Adipocyte (in vitro differentiated cells): ENCODE measurements at regions not wholly inside any gene's neighbourhood (a gene's known extent, or its start where the extent isn't known, plus 50 kb on each side); places are given as distances from the start of the nearest gene placed in this dataset.
"Not testable (repeated sequence)": the region's sequence is repeated elsewhere in the genome, so short reads cannot be mapped to it uniquely, and the experiment has no call there.

ENCODE experiments used
- DNase-seq: peaks from one replicate; pipeline ENCODE4 v3.0.0-alpha.2; 2015; ENCODE audit warnings: low read depth
- H3K27me3 ChIP-seq: replicated peaks from 2 replicates; pipeline ENCODE4 v1.7.0; 2013; ENCODE audit warnings: mild to moderate bottlenecking, low read length, moderate library complexity; ENCODE audit not compliant: control insufficient read depth, insufficient read depth
- H3K36me3 ChIP-seq: 2 replicates; pipeline ENCODE4 v1.7.0; 2013; ENCODE audit warnings: low read length, mild to moderate bottlenecking, moderate library complexity; ENCODE audit not compliant: control insufficient read depth, insufficient read depth, severe bottlenecking
- H3K4me1 ChIP-seq: 2 replicates; pipeline ENCODE4 v1.7.0; 2013; ENCODE audit warnings: mild to moderate bottlenecking, low read length, moderate library complexity; ENCODE audit not compliant: control insufficient read depth, insufficient read depth
- H3K4me3 ChIP-seq: 2 replicates; pipeline ENCODE4 v1.7.0; 2013; ENCODE audit warnings: mild to moderate bottlenecking, low read length, moderate library complexity
- H3K9ac ChIP-seq: 2 replicates; pipeline ENCODE4 v1.7.0; 2013; ENCODE audit warnings: mild to moderate bottlenecking, low read length, moderate library complexity
- H3K9me3 ChIP-seq: 2 replicates; pipeline ENCODE4 v1.7.0; 2013; ENCODE audit warnings: mild to moderate bottlenecking, low read length, moderate library complexity; ENCODE audit not compliant: control insufficient read depth

DNA sequence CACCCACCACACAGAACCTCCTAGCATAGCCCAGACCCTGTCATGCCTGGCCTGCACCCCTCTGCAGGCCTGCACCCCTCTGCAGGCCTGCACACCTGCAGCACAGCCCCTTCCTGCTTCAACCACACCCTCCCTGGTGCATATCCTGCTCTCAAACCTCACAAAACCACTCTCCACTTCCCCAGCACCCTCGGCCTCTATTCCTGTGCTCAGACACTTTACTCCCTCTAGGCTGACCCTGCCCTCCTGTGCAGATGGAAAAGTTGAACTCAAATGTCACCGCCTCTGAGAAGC, 292.0 kb downstream of the GOLGA6L6 start:
- H3K27me3 ChIP-seq, H3K4me3 ChIP-seq, H3K9ac ChIP-seq, H3K36me3 ChIP-seq, H3K4me1 ChIP-seq, DNase-seq, H3K9me3 ChIP-seq: not testable (repeated sequence)

DNA sequence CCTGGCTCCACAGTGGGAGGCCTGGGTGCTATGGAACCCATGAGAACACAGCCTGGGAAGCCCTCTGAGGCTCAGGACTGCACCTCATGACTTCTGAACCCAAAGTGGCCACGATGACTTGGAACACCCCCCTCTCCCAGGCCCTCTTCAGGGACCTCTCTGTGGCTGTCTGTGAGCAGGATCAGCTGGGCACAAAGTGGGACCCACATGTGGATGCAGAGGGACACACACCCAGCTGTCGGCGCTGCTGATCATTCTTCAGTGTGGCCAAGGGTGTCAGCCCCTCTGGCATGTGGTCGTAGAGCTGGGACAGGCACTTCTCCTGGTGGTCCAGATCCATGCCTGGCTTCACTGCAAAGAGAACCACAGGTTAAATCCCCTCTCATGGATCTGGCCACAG, 293.2 kb downstream of the GOLGA6L6 start:
- H3K4me1 ChIP-seq, H3K27me3 ChIP-seq, H3K9ac ChIP-seq, H3K4me3 ChIP-seq, DNase-seq, H3K9me3 ChIP-seq, H3K36me3 ChIP-seq: not testable (repeated sequence)

DNA sequence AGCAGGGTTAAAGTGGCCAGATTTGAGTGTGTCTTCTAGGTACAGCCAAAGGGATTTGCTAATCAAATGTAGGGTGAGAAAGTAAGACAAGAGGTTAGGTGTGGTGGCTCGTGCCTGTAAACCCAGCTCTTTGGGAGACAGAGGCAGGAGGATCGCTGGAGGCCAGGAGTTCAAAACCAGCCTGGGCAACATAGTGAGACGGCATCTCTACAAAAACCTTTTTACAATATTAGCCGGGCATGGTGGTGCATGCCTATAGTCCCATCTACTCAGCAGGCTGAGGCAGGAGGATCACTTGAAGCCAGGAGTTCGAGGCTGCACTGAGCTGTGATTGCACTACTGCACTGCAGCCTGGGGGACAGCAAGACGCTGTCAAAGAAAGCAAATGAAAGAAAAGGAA, 294.5 kb downstream of the GOLGA6L6 start:
- H3K27me3 ChIP-seq, H3K9ac ChIP-seq, H3K4me3 ChIP-seq, H3K36me3 ChIP-seq, DNase-seq, H3K4me1 ChIP-seq, H3K9me3 ChIP-seq: not testable (repeated sequence)

DNA sequence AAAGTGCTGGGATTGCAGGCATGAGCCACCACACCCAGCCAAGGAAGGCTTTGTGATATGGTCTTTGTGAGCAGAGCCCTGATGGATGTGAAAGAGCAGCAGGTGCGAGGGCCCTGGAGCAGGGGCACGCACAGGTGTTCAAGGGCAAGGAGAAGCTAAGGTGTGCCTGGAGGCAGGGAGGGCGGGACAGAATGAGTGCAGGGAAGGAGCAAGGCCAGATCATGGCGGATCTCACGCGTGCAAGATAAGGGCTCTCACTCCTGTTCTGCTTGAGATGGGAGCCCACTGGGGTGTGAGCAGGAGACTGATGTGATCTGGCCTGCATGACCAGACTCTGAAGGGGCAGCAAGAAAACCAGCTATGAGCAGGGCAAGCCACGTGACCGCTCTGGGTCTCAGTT, 295.0 kb downstream of the GOLGA6L6 start:
- H3K27me3 ChIP-seq, H3K36me3 ChIP-seq, DNase-seq, H3K9ac ChIP-seq, H3K4me3 ChIP-seq, H3K4me1 ChIP-seq, H3K9me3 ChIP-seq: not testable (repeated sequence)

DNA sequence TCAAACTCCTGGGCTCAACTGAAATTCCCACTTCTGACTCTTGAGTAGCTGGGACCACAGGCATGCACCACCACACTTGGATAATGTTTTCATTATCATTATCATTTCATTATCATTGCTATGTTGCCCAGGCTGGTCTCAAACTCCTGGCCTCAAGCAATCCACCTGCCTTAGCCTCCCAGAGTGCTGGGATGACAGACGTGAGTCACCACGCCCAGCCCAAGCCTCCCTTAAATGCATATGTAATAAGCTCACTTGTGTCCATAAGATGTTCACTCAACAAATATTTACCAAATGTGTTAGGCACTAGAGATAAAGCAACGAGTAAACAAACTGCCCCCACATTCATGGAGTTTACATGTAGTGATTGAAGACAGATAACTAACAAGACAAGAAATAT, 295.7 kb downstream of the GOLGA6L6 start:
- not testable (repeated sequence) for H3K36me3 ChIP-seq, H3K27me3 ChIP-seq, H3K4me1 ChIP-seq, H3K9me3 ChIP-seq, H3K4me3 ChIP-seq, DNase-seq, H3K9ac ChIP-seq

DNA sequence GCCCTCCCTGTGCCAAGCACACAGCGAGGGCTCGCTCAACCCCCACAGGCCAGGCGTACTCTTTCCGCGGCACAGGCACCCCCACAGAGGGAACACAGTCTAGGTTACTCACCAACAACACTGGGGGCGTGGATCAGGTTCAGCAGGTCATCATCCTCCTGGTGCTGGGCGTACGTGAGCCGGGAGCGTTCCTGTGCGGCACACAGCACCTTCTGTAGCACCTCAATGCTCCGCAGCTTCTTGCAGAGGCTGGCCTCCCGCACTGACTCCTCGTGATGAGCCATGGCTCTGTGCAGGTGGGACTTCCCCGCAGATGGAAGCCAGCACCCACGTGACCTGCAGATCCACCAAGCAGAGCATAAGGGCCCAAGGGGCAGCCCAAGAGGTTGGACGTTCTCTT, 296.8 kb downstream of the GOLGA6L6 start:
- not testable (repeated sequence) for H3K9ac ChIP-seq, H3K36me3 ChIP-seq, DNase-seq, H3K27me3 ChIP-seq, H3K4me3 ChIP-seq, H3K4me1 ChIP-seq, H3K9me3 ChIP-seq

DNA sequence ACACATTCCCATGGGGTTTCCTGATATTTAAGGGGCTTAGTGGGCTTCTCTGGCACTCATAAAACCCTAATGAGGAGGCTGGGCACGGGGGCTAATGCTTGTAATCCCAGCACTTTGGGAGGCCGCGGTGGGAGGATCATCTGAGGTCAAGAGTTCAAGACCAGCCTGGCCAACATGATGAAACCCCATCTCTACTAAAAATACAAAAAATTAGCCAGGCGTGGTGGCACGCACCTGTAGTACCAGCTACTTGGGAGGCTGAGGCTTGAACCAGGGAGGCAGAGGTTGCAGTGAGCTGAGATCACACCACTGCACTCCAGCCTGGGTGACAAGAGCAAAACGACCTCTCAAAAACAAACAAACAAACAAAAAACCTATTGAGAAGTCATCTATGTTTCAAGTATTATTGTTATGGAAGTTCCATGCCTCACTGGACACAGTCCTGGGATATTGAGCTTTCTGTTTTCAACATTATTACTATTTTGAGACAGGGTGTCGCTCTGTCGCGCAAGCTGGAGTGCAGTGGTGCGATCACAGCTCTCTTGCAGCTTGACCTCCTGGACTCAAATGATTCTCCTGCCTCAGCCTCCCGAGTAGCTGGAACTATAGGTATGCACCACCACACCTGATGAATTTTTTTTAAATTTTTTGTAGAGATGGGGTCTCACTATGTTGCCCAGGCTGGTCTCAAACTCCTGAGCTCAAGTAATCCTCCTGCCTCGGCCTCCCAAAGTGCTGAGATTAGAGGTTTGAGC, 297.9 kb downstream of the GOLGA6L6 start:
- not testable (repeated sequence) for DNase-seq, H3K36me3 ChIP-seq, H3K4me1 ChIP-seq, H3K4me3 ChIP-seq, H3K9ac ChIP-seq, H3K9me3 ChIP-seq, H3K27me3 ChIP-seq

DNA sequence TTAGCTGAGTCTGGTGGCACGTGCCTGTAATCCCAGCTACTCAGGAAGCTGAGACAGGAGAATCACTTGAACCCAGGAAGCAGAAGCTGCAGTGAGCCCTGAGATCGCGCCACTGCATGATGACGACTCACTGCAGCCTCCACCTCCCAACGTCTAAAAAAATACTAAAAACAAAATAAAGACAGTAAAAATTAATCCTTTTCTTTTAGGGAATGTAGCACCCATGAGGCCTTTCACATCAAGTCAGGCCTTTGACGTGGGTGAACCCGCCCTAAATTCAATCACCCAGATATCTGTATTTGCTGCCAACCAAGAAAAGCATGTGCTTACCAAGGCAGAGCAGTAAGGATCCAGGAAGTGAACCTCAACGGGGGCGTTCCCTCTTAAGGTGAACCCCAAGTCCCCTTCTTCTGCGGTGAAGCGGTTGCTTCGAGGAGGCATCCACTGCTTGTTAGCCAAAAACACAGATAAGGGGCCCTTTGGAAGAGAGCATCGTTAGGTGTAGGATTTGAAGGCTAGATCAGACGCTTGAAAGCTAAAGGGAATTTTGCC, 301.2 kb downstream of the GOLGA6L6 start:
- DNase-seq, H3K9me3 ChIP-seq, H3K9ac ChIP-seq, H3K4me3 ChIP-seq, H3K27me3 ChIP-seq, H3K4me1 ChIP-seq, H3K36me3 ChIP-seq: not testable (repeated sequence)

DNA sequence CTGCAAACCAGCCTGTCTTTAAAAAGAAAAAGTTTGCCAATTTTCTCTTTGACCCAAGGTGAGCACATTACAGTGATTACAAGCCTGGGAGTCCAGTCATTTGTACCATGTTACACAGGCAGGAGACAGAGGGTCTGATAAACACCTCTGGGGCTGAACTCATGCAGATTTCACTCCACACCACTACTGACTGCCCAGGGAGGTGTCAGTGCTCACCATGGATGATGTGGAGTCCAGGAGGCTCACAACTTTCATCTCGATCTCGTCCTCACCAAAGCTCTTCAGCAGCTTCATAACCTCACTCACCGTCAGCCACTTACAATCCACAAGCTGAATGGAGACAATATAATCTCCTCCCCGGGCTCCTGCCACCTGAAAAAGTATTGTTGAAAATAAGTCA, 302.4 kb downstream of the GOLGA6L6 start:
- not testable (repeated sequence) for H3K4me1 ChIP-seq, H3K27me3 ChIP-seq, H3K36me3 ChIP-seq, H3K4me3 ChIP-seq, H3K9me3 ChIP-seq, H3K9ac ChIP-seq, DNase-seq

DNA sequence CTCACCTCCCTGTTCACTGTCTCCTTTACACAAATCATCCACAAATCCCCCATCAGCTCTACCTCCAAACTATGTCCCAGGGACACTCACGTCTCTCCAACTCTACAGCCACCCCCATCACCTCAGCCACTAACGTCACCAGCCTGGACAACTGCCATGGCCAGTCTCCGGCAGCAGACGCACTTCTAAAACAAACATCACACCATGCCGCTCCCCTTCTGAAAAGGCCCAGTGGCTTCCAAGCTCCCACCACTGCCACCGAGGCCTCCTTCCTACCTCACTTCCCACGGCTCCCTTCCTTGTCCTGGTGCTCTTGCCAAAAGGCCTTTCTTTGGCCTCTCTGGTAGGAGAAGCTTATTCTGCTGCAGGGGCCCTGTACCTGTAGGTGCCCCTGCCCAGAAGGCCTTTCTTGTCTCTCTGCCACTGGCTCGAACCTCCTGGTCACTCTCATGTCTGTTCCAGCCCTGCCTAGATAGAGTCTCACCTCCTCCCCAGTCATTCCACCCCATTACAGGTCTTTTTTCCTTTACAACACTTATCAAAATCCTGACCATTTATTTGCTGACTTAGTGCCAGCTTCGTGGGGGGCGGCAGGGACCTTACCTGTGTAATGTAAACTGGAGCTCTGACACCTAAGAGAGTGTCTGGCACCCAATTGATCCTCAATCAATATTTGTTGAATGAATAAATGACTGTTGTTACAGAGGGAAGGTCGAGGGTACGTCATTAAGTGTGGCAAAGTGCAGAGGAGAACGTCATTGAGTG, 304.2 kb downstream of the GOLGA6L6 start:
- DNase-seq, H3K9me3 ChIP-seq, H3K36me3 ChIP-seq, H3K4me1 ChIP-seq, H3K27me3 ChIP-seq, H3K9ac ChIP-seq, H3K4me3 ChIP-seq: not testable (repeated sequence)

DNA sequence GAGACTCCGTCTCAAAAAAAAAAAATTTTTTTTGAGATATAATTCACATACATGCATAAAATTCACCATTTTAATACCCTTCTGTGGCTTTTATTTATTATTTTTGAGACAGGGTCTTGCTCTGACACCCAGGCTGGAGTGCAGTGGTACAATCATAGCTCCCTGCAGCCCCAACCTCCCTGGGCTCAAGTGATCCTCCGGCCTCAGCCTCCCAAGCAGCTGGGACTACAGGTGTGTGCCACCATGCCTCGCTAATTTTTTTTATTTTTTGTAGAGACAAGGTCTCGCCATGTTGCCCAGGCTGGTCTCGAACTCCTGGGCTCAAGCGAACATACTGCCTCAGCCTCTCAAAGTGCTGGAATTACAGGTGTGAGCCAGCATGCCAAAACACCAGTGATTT, 305.9 kb downstream of the GOLGA6L6 start:
- H3K4me3 ChIP-seq, H3K4me1 ChIP-seq: not testable (repeated sequence)

More for the DNA sequence above, 305.9 kb downstream of the GOLGA6L6 start:
- DNase-seq, H3K36me3 ChIP-seq, H3K27me3 ChIP-seq, H3K9me3 ChIP-seq, H3K9ac ChIP-seq: not testable (repeated sequence)
